SHP77 (cell line): ENCODE measurements at regions not wholly inside any gene's neighbourhood (a gene's known extent, or its start where the extent isn't known, plus 50 kb on each side); places are given as distances from the start of the nearest gene placed in this dataset.

Source experiments
- DNase-seq, 2 experiments: peaks; one replicate each; lab custom pipeline; 2025; lab: John Stamatoyannopoulos, UW

DNA sequence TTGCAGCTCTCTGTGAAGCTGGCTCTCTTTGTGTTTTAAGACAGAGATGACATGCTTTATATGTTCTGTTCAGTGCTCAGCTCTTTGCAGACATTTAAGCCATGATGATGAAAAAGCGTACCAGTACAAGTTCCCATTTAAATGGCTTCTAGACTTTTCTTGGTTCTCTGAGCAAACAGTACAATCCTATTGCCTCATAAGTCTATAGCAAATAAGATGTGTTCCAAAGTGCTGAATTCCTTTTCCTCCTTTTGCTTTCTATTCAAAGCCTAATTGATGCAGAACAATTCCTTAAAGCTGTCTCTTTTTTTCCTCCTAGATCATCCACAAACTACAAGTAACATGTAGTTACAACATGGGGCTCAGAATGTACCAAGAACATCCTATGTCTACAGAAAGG, 168.8 kb upstream of the SPATS2L start:
- no peak for DNase-seq

DNA sequence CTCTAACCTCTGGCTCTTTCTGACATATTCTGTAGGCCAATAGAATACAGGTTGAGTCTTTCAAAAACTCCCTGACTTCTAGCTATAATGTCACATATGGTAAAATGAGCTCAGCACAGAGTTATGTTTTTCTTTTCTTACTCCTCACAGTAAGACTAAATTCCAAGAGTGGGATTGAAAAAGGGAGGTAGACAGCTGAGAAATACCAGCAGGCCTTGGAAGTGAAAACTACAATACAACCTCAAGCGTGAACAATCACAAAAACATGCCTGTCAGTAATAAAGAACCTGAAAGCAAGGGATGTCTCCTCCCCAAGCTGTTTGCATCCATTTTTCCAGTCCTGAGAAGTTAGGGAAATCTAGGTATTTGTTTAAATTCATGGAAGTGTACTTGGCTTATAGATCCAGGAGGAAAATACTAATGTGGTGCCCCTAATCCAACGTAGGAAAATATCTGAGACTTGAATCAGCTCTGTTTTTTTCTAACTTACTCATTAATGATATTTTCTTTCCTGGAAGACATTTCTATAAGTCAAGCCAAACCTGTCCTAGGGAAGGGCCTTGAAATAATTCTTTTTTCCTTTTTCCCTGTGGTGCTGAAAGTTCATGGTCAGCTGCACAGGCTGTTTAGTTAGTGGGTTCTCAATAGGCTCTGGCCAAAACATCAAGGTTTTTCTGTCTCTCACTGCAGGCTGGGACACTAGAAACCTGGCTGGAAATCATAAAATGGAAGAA, 167.9 kb upstream of the SPATS2L start:
- DNase-seq: no peak

- no peak for DNase-seq
Observed at GRCh38 chr2:200144571-200144970, 161.9 kb upstream of the SPATS2L start.

GRCh38 chr2:200146501-200146900, 160.0 kb upstream of the SPATS2L start:
- DNase-seq: no peak

GRCh38 chr2:200147371-200147770, 159.1 kb upstream of the SPATS2L start:
- no peak for DNase-seq

DNA sequence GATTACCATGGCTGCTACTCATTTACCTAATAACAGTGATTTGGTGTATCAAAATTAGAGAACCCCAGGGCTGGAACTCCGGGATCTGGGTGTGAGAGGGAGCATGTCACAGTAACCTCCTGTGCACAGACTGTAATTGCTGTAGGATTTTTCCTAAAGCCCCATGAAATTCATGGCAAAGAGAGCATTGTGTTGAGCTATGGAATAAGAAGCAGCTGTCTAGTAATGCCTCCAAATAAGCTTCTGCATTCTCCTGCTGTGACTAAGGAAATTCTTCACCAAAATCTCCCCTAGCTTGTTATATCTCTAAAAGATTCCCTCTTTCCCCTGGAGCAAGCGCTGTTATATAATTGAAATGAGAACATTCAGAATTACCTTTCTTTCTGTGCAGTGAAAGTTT, 158.1 kb upstream of the SPATS2L start:
- DNase-seq: no peak

DNA sequence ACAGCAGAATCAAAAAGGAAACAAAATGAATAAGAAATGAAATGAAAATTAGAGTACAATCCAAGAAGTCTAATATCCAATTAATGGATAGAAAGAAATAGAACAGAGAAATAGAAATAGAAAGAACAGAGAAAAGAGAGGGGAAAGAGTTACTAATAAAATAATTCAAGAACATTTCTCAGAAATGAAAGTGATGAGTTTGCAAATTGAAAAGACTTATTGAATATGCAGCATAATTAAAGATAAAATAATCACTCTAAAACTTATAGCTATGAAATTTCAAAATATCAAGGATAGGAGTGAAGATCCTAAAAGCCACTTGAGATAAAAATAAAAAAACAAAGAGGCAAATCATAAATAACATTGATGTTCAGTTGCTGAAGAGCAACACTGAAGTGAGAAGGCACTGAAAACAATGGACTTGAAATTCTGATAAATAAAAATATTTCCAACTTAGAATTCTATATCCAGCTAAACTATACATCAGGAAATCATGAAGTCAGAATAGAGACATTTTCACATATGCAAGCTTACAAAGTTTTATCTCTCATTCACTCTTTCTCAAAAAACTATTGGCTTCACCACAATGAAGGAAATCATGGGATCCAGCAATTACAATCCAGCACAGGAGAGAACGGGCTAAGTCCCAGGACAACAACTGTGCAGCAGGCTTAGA, 155.9 kb upstream of the SPATS2L start:
- no peak for DNase-seq

- no peak for DNase-seq
Observed at GRCh38 chr2:200155652-200156051, 150.8 kb upstream of the SPATS2L start.

DNA sequence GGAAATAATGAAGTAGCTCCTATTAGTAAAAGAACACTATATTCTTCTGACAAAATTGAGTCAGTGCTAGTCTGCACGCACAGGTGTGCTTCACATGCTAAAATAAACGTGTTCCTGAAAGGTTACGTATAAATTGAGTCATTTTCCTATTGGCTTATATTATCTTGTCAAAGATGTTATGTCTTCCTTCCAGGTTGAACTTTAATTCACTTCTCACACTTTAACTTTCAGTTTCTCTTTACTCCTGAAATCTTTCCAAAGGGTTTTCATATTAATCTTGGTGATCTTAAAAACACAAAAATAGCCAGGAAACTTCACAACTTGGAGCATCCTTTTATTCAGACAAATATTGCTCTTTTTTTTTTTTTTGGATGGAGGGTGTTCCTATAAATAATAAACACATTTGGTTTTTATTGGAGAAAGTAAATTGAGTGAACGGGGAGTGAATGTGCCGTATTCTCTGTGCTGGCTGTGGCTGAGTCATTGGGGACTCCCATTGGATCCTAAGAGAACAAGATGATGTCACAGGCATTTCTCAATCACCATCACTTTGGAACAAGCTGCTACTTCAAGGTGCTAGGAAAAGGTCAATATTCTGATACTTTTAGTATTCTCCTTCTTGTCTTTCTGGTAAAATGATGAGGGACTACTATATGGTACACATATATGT, 150.2 kb upstream of the SPATS2L start:
- DNase-seq: peak; percentile 1 to 27

DNA sequence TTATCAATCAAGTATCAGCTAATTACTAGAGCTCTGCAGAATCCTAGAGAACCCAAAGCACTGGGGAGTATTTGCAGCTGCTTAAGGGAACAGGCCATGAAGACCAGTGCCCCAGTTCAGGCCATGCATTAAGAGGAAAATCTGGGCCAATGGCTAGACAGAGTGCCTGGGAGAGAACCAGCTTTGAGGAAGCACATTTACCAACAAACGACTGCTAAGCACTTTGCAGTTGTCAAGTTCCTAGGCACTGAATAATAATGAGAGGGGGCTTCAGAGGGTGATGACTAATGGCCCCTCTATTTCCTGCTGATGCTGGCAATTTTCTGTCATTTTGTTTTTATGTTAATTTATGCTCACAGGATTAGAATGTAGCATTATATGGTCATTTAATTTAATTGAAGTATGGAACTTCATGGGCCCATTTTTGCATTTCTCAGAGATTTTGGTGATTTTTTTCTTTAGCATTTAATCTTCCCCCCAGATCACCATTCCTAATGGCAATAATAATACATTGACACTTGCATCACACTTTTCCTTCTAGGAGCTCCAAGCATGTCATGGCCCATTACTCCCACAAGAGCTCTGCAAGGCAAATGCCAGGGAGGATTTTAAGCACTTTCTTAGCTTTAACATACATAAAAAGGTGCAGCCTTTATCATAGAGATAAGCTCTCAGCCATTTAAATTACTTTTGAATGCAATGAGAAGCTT, 147.7 kb upstream of the SPATS2L start:
- no peak for DNase-seq

DNA sequence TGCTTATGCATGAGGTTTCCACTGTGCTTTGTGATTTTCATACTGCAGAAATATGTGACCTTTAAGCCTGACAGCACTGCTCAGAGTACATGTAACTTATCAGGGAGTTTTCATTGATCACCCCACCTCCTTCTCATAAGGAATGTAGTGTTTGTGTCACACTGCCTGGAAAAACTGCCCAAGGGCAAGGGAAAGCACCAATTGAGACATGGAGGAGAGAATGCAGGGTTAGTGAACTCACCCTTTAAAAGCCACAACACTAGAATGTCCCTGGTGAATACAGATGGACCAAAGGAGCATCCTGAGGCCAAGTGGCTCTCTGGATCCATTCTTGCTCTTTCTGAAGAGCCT, 147.2 kb upstream of the SPATS2L start:
- DNase-seq: no peak

- no peak for DNase-seq
Observed at GRCh38 chr2:200159829-200160781, 146.4 kb upstream of the SPATS2L start.

- DNase-seq: no peak
Observed at GRCh38 chr2:200161458-200161857, 145.0 kb upstream of the SPATS2L start.

- no peak for DNase-seq
Observed at GRCh38 chr2:200165687-200166086, 140.8 kb upstream of the SPATS2L start.

GRCh38 chr2:200168641-200169555, 137.6 kb upstream of the SPATS2L start:
- no peak for DNase-seq

GRCh38 chr2:200170221-200170620, 136.3 kb upstream of the SPATS2L start:
- DNase-seq: no peak

DNA sequence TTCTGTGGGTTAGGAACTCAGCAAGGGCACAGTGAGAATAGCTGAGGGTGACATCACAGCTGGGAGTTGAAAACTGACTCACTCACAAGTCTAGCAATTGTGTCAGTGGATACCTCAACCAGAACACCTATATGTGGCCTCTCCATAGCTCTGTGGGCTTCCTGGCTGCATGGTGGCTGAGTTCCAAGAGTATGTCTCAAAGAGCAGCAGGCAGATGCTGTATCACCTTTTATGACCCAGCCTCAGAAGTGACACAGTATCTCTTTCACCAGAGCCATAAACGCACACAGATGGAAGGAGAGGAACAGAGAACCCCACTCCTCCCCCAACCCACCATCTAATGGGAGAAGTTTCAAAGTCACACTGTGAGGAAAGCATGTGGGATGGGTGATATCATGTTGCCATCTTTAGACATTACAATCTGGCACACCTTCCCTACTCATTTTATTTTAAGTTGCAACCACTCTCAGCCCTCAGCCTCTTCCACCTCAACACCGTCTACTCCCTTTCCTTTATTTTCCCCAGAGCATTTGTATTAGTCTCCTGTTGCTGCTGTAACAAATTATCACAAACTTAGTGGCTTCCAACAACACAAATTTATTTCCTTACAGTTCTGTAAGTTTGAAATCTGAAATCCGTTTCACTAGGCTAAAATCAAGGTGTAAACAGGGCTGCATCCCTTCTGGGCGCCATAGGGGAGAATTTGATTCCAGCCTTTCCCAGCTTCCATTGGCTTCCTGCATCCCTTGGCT, 134.6 kb upstream of the SPATS2L start:
- peak in 1 of 2 experiments; percentile 3 for DNase-seq

- no peak for DNase-seq
Observed at GRCh38 chr2:200172521-200172920, 134.0 kb upstream of the SPATS2L start.

GRCh38 chr2:200172944-200173581, 133.4 kb upstream of the SPATS2L start:
- no peak for DNase-seq
